Stomach (tissue), 8 donors: ENCODE measurements at regions not wholly inside any gene's neighbourhood (a gene's known extent, or its start where the extent isn't known, plus 50 kb on each side); places are given as distances from the start of the nearest gene placed in this dataset.

Experiments
- DNase-seq, 2 donors: peaks; one replicate each; pipeline versions ENCODE4 v3.0.0 to v3.0.0-alpha.2; 2013 to 2019
- H3K27ac ChIP-seq, 5 donors: fragments of 200-600 bp in 4 of 5; sonication (generic) in 4 of 5; one replicate each; pipeline ENCODE4 v1.5.1; 2013 to 2019; ENCODE audit warnings: mild to moderate bottlenecking in 1 of 5, moderate library complexity in 1 of 5
- H3K27me3 ChIP-seq, 3 donors: fragments of 200-600 bp; sonication (generic); one replicate each; pipeline ENCODE4 v1.5.1; 2017 to 2019; ENCODE audit warnings: mixed run types in 1 of 3
- H3K36me3 ChIP-seq, 4 donors: fragments of 200-600 bp; sonication (generic); 1 replicate in 3 of 4; 2 replicates in 1 of 4; pipeline ENCODE4 v1.5.1; 2016 to 2019
- H3K4me1 ChIP-seq, 4 donors: fragments of 200-600 bp; sonication (generic); one replicate each; pipeline ENCODE4 v1.5.1; 2016 to 2019
- H3K4me3 ChIP-seq, 4 donors: fragments of 200-600 bp; sonication (generic) in 3 of 4; one replicate each; pipeline ENCODE4 v1.5.1; 2016 to 2019; ENCODE audit warnings: mild to moderate bottlenecking in 1 of 4
- H3K9me3 ChIP-seq, 4 donors: fragments of 200-600 bp; sonication (generic); one replicate each; pipeline ENCODE4 v1.5.1; 2016 to 2019
- EP300 ChIP-seq: sonication (generic); formaldehyde crosslinking; IDR thresholded peaks from one replicate; pipeline ENCODE4 v1.6.1; 2017; ENCODE audit warnings: antibody characterized with exemption
- POLR2A ChIP-seq, 4 donors: fragments of 450-650 bp; IDR thresholded peaks; one replicate each; pipeline ENCODE4 v1.6.1; 2016; ENCODE audit warnings: antibody characterized with exemption in 4 of 4, control low read depth in 2 of 4, mild to moderate bottlenecking in 1 of 4, moderate library complexity in 1 of 4
- POLR2AphosphoS5 ChIP-seq, 3 donors: sonication (generic); formaldehyde crosslinking; IDR thresholded peaks; one replicate each; pipeline ENCODE4 v1.6.1; 2016; ENCODE audit warnings: antibody characterized with exemption in 3 of 3
- WGBS, 5 donors: extraction: QIAGEN DNeasy Blood & Tissue Kit in 3 of 5; methylation state at CpG; one replicate each; pipeline versions ENCODE4 v1.1.5 to v1.1.7; 2013 to 2018; 5-methylcytosine and 5-hydroxymethylcytosine counted together
- intact Hi-C: fragments of 100-400 bp; cut with DNase I; formaldehyde crosslinking; loops from one replicate; pipeline ENCODE4 v1.15.1; 2023; ENCODE audit warnings: low total_unique reads
- TF ChIP-seq, protein P1 (sequence below), 7 experiments: fragments of 450-650 bp in 4 of 7; fragments of 200-600 bp in 3 of 7; sonication (generic) in 3 of 7; IDR thresholded peaks; one replicate each; pipeline ENCODE4 v1.5.1; 2016 to 2019; ENCODE audit warnings: antibody characterized with exemption in 7 of 7, control low read depth in 2 of 7, mild to moderate bottlenecking in 1 of 7
- donor health status: healthy with polysubstance abuse.
- donor health status: Bipolar disorder and iron deficiency.
- donor health status: healthy.

GRCh38 chr7:42843205-42843800, 68.6 kb downstream of the C7orf25 start:
- H3K27me3 ChIP-seq: peaks cover 0 to 7% (median 0%) of the 10 kb centered on the region in 3 donors
- H3K9me3 ChIP-seq: no peaks in the 10 kb centered on the region
- H3K4me3 ChIP-seq: no peak overlapping the region
- H3K4me1 ChIP-seq: peaks cover 0 to 5% (median 0%) of the 10 kb centered on the region in 4 donors
- WGBS, 5 donors: 23 to 30% (median 24%) methylated on average over 12 of the region's 12 CpGs
- TF ChIP-seq, protein P1, sequence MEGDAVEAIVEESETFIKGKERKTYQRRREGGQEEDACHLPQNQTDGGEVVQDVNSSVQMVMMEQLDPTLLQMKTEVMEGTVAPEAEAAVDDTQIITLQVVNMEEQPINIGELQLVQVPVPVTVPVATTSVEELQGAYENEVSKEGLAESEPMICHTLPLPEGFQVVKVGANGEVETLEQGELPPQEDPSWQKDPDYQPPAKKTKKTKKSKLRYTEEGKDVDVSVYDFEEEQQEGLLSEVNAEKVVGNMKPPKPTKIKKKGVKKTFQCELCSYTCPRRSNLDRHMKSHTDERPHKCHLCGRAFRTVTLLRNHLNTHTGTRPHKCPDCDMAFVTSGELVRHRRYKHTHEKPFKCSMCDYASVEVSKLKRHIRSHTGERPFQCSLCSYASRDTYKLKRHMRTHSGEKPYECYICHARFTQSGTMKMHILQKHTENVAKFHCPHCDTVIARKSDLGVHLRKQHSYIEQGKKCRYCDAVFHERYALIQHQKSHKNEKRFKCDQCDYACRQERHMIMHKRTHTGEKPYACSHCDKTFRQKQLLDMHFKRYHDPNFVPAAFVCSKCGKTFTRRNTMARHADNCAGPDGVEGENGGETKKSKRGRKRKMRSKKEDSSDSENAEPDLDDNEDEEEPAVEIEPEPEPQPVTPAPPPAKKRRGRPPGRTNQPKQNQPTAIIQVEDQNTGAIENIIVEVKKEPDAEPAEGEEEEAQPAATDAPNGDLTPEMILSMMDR (IDR thresholded peaks at IDR 0.05): peak in 4 of 7 experiments; percentile 23 to 47 (median 36)
- no peak for TF ChIP-seq EP300
- no peaks in the 10 kb centered on the region for H3K36me3 ChIP-seq
- H3K27ac ChIP-seq: no peak overlapping the region
- DNase-seq: peak; percentile 40 to 79
- intact Hi-C loops: no loop called here

DNA sequence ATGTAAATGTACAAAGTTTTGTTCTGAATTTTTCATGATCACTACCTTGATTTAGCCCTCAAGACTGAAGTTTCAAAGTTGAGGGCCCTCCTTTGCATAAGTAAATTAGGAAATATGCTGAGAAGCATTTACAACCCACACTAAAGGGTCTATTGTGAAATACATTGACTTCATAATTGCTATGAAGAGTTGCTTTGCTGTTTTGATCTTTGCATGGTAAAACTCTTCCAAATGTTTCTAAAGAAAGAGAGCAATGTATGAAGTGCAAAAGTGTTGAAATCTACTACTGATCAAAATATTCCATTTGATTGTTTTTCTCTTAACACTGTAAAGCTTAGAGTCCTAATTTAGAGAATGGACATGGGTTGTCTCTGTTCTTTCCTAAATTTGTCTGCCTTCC, 77.2 kb downstream of the C7orf25 start:
- no peak for DNase-seq
- H3K4me3 ChIP-seq: no peak overlapping the region
- H3K27ac ChIP-seq: no peak overlapping the region
- peaks cover 0 to 28% (median 13%) of the 10 kb centered on the region in 4 donors for H3K4me1 ChIP-seq
- no peaks in the 10 kb centered on the region for H3K36me3 ChIP-seq
- intact Hi-C loops: no loop called here
- no peaks in the 10 kb centered on the region for H3K27me3 ChIP-seq
- no peaks in the 10 kb centered on the region for H3K9me3 ChIP-seq
- TF ChIP-seq, protein P1 (IDR thresholded peaks at IDR 0.05): no peak
- TF ChIP-seq POLR2A (IDR thresholded peaks at IDR 0.05) (no peak), EP300 (no peak), POLR2AphosphoS5 (IDR thresholded peaks at IDR 0.05) (no peak)

GRCh38 chr7:42833411-42833810, 78.5 kb downstream of the C7orf25 start:
- no peak overlapping the region for H3K4me3 ChIP-seq
- H3K27me3 ChIP-seq: no peaks in the 10 kb centered on the region
- peaks cover 0 to 28% (median 13%) of the 10 kb centered on the region in 4 donors for H3K4me1 ChIP-seq
- no peak for DNase-seq
- H3K36me3 ChIP-seq: no peaks in the 10 kb centered on the region
- 66 to 83% (median 70%) methylated on average over 4 of the region's 4 CpGs for WGBS, 5 donors
- TF ChIP-seq POLR2A (IDR thresholded peaks at IDR 0.05) (no peak), POLR2AphosphoS5 (IDR thresholded peaks at IDR 0.05) (no peak), EP300 (no peak)
- TF ChIP-seq, protein P1 (IDR thresholded peaks at IDR 0.05): no peak
- H3K27ac ChIP-seq: no peak overlapping the region
- H3K9me3 ChIP-seq: no peaks in the 10 kb centered on the region
- intact Hi-C loops: no loop called here

DNA sequence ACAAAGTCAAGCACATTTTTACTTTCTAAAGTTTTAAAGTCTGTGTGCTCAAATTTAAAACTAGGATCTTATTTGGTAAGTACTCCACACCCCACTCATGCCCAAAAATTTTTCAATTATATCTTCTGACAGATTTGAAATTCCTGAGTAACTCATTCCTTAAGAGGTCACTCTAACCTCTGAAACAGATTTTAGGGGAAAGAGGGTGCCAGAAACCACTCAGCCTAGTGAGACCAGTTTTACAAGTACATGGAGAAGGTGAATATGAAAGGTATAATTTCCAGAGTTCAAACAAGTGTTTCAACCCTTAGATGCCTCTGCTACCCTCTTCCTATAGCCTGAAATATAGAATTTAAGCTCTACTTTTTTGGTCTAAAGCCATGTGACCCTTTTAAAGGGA, 79.2 kb downstream of the C7orf25 start:
- intact Hi-C loops: no loop called here
- Histone ChIP-seq H3K27ac (no peak overlapping the region), H3K27me3 (no peaks in the 10 kb centered on the region), H3K9me3 (no peaks in the 10 kb centered on the region), H3K4me1 (peaks cover 0 to 28% (median 13%) of the 10 kb centered on the region in 4 donors), H3K4me3 (no peak overlapping the region), H3K36me3 (no peaks in the 10 kb centered on the region)
- peak in 1 of 2 donors; percentile 19 for DNase-seq
- TF ChIP-seq POLR2AphosphoS5 (IDR thresholded peaks at IDR 0.05): no peak
- no peak for TF ChIP-seq EP300
- TF ChIP-seq POLR2A (IDR thresholded peaks at IDR 0.05): no peak
- TF ChIP-seq, protein P1 (IDR thresholded peaks at IDR 0.05): no peak
